GM03348 (cell line): ENCODE measurements at regions not wholly inside any gene's neighbourhood (a gene's known extent, or its start where the extent isn't known, plus 50 kb on each side); places are given as distances from the start of the nearest gene placed in this dataset.
A peak's percentile ranks its signal among the peaks of the same experiment; 100 is the strongest.
"Not testable (repeated sequence)": the region's sequence is repeated elsewhere in the genome, so short reads cannot be mapped to it uniquely, and the experiment has no call there.

Experiments
- DNase-seq: peaks from one replicate; pipeline ENCODE4 v3.0.0; 2012; ENCODE audit warnings: low spot score

- no peak for DNase-seq
Measured at GRCh38 chr3:145915787-145916186, 245.2 kb downstream of the PLOD2 start.

GRCh38 chr3:145927736-145928135, 233.2 kb downstream of the PLOD2 start:
- not testable (repeated sequence) for DNase-seq

GRCh38 chr3:145936971-145937370, 224.0 kb downstream of the PLOD2 start:
- peak; percentile 25 for DNase-seq

- DNase-seq = no peak
Measured at GRCh38 chr3:145939431-145939830, 221.6 kb downstream of the PLOD2 start.

GRCh38 chr3:145942052-145942451, 218.9 kb downstream of the PLOD2 start:
- no peak for DNase-seq

- no peak for DNase-seq
Measured at GRCh38 chr3:145943952-145944351, 217.0 kb downstream of the PLOD2 start.

- no peak for DNase-seq
Measured at GRCh38 chr3:145951441-145951840, 209.5 kb downstream of the PLOD2 start.

- DNase-seq = peak; percentile 64
Measured at GRCh38 chr3:145952536-145952935, 208.4 kb downstream of the PLOD2 start.

DNA sequence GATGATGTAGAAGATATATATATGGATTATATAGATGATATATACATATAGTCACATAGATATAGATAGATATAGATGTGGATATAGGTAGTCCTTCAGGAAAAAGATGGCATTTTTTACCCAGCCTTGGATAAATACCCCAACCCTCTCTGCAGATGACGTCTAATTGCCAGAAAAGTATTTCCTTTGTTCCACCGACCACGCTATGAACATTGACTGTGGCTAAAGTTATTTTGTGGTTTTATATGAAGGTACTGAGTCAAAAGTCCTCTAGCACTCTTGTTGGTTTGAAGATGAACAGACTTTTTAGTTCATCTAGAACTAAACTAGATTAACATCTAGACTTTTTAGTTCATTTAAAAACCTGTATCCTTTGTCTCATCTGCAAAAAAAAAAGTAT, 207.7 kb downstream of the PLOD2 start:
- no peak for DNase-seq

DNA sequence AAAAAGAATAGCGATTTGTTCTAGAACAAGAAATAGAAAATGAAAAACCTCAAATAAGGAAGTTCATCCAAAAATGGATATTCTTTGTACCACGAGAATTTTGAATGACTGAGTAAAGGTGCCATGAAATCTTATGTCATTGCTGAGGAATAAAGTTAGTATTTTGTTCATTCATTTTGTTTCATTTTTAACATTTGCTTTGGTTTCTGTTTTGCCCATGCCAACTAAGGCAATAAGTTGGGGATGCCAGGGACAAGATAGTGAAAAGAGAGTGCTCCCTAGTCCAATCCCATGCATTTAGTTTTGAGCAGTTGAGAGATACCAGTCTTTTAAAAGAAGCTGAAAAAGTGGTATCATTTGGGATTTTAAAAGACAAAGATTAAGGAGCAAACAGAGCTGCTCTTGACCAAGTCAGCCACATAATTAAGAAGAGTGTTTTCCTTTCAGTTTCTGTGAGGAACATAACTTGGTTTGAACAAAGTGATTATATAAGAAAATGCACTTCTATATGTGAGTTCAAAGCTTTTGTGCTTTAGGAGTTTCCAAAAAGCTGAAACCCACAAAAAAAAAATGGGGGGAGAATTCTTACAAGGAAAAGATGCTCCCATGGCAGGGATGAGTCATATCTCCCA, 201.4 kb downstream of the PLOD2 start:
- DNase-seq = no peak

DNA sequence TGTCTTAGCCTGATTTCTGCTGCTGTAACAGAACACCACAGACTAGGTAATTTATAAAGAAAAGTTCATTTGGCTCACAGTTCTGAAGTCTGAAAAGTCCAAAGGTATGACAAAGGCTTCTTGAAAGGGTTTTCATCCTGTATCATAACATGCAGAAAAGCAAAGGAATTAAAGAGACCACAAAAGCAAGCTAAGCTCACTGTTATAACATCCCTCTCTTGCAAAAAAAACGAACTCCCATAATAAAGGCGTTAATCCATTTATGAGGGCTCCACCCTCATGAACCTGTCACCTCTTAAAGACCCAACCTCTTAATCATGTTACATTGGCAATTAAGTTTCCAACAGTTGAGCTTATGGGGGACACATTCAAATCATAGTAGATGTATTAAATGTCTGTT, 197.9 kb downstream of the PLOD2 start:
- no peak for DNase-seq

DNA sequence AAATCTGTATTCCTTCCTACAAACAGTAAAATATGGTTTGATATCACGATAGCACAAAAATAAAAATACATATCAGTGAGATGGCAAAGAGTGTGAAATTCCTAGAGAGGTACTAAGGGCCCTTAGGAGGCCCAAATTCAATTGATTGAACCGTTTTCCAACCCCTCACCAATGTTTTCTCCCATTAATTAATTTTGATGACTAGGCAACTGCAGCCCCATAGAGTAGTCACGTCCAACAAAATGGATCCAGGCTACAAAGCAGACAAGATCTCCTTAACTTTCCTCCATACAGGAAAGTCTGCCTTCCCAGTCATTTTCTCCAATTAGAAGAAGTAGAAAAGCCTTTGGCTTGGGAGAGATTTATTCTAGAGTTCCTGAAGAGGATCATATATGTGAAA, 193.9 kb downstream of the PLOD2 start:
- DNase-seq = no peak

DNA sequence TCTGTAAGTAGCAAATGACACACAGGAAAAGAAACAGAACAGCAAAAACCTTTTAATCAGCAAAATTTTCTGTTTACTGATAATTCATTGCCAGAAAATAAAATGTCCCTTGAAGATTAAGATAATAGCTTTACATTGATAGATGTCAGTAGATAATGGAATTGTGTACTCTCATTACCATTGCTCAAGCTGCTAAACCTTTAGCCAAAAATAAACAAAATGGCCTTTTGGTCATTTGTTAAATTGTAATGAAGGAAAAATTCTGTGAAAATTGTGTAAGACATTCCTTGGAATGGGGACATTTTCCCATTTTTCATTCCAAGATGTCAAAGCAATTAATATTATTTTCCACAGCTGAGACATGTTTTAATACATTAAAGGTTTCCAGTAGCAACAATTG, 189.8 kb downstream of the PLOD2 start:
- DNase-seq = no peak

- no peak for DNase-seq
Measured at GRCh38 chr3:145972851-145973250, 188.1 kb downstream of the PLOD2 start.

GRCh38 chr3:145981056-145981455, 179.9 kb downstream of the PLOD2 start:
- DNase-seq = no peak

GRCh38 chr3:145983101-145983500, 177.9 kb downstream of the PLOD2 start:
- no peak for DNase-seq
